22Rv1 (cell line): ENCODE measurements at regions not wholly inside any gene's neighbourhood (a gene's known extent, or its start where the extent isn't known, plus 50 kb on each side); places are given as distances from the start of the nearest gene placed in this dataset.

ENCODE experiments used
- ZFX ChIP-seq: fragments of 450-650 bp; IDR thresholded peaks from 2 replicates; pipeline ENCODE4 v1.6.1; 2017; ENCODE audit warnings: antibody characterized with exemption, borderline replicate concordance
- TF ChIP-seq, protein P1 (sequence below): fragments of 450-650 bp; IDR thresholded peaks from 2 replicates; pipeline ENCODE4 v1.5.1; 2017; ENCODE audit warnings: mild to moderate bottlenecking

- TF ChIP-seq, protein P1, sequence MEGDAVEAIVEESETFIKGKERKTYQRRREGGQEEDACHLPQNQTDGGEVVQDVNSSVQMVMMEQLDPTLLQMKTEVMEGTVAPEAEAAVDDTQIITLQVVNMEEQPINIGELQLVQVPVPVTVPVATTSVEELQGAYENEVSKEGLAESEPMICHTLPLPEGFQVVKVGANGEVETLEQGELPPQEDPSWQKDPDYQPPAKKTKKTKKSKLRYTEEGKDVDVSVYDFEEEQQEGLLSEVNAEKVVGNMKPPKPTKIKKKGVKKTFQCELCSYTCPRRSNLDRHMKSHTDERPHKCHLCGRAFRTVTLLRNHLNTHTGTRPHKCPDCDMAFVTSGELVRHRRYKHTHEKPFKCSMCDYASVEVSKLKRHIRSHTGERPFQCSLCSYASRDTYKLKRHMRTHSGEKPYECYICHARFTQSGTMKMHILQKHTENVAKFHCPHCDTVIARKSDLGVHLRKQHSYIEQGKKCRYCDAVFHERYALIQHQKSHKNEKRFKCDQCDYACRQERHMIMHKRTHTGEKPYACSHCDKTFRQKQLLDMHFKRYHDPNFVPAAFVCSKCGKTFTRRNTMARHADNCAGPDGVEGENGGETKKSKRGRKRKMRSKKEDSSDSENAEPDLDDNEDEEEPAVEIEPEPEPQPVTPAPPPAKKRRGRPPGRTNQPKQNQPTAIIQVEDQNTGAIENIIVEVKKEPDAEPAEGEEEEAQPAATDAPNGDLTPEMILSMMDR = no peak
- no peak for TF ChIP-seq ZFX
These were observed 941.9 kb upstream of the SLC10A2 start for GRCh38 chr13:104008075-104008474.
